ENCODE measurements at regions not wholly inside any gene's neighbourhood (a gene's known extent, or its start where the extent isn't known, plus 50 kb on each side); places are given as distances from the start of the nearest gene placed in this dataset.
"Not testable (repeated sequence)": the region's sequence is repeated elsewhere in the genome, so short reads cannot be mapped to it uniquely, and the experiment has no call there.

DNA sequence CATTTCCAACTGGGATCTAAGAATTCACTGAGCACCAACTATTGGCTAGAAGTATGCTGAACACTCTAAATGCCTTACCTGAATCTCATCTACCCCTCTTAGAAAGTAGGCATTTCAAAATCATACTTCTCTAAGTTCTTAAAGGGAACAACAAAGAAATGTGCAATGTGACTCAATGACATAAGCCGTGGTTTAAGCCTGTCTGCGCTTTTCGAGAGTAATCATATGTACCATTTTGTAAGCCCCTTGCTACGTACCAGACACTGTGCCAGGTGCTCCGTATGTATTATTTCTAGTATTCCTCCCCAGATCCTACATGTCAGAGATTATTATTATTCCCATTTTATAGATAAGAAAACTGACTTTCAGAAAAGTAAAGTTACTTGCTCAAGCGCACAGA lies 454.2 kb downstream of the SETD4 start:
- DNase-seq (ENCODE audit: low read depth in 2 of 2), result no peak

GRCh38 chr21:35603494-35603893 lies 456.8 kb downstream of the SETD4 start:
- DNase-seq (ENCODE audit: low read depth in 2 of 2), result no peak

DNA sequence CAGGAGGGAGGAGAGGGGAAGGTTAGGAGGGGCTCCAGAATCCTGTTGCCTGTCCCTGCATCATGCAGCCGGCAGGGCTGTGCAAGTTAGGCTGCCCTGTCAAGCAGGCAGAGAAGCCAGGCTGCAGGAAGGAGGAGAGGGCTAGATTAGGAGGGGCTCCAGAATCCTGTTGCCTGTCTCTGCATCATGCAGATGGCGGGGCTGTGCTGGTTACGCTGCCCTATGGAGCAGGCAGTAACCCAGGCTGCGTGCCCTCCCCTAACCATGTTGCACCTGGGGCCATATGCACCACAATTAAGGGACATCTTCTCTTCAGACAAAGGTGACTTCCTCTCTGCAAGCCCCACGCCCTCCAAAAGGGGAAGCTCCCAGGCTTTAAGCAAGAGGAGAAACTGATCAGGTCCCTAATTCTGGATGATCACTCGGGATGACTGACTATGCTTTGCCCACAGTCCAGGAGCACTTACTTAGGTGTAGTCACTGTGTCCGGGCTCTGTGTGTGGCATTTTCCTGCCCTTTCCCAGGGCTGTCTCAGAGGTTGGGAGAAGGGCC lies 457.4 kb downstream of the SETD4 start:
- DNase-seq (ENCODE audit: low read depth in 2 of 2), result no peak

DNA sequence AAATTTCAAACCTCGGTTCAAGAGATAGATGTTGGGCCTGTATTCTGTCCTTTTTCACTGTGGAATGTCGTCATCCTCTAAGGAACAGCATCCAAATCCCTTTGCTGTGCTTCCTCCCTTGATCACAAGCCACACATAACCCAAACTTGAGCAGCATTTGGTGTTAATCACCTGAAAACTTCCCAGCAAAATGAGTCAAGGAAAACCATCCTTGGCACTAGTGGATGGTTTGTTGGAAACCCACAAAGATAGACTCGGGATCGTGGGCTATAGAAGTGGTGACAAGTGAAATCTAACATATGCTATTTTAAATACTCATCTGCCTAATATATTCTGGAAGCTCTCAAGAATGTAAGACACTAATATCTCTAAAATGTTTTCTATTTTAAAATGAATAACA lies 459.1 kb downstream of the SETD4 start:
- DNase-seq (ENCODE audit: low read depth in 2 of 2), result no peak

DNA sequence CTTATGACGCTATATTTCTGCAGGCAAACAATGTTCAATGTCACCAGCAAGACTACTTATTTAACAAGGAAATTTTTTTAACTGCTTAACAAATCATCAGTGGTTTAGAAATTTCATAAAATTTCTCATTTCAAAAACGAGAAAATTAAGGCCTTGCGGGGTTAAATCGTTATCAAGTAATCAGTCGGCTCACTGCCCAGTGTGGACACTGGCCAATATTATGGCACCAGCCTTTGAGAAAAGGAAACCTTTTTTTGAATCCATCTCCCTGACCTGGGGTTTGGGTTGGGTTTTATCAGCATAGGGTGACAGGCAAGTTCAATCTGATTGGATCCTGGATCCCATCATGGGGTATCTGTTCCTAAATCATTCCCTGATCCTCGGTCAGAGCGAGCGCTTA lies 461.2 kb downstream of the SETD4 start:
- no peak for DNase-seq (ENCODE audit: low read depth in 2 of 2)

- DNase-seq (ENCODE audit: low read depth in 2 of 2), result no peak
Measured at GRCh38 chr21:35597750-35598339, 462.5 kb downstream of the SETD4 start.

GRCh38 chr21:35594905-35595304 lies 465.4 kb downstream of the SETD4 start:
- DNase-seq (ENCODE audit: low read depth in 2 of 2), result no peak

DNA sequence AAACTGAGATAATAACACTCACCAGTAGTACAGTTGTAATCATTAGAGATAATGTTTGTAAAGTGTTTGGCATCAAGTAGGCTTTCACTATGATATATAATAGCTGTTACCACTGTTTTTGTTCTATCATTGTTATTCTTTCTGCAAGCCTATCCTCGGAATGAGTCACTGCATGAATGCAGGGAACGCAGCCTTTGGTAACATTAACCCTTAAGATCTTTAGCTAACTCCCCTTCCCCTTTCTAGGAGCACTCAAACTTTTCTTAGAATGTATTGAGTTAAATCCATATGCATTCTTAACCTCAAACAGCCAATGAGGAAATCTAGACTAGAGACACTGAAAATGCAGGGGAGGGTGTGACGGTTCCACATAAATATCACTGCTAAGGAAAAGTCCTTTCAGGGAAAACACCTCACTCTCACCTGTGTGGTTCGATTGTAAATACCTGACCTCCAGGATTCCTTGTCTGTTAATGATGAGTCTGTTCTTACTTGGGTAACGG lies 467.3 kb downstream of the SETD4 start:
- no peak for DNase-seq (ENCODE audit: low read depth in 2 of 2)

GRCh38 chr21:35590284-35590683 lies 470.0 kb downstream of the SETD4 start:
- DNase-seq (ENCODE audit: low read depth in 2 of 2), result not testable (repeated sequence)

DNA sequence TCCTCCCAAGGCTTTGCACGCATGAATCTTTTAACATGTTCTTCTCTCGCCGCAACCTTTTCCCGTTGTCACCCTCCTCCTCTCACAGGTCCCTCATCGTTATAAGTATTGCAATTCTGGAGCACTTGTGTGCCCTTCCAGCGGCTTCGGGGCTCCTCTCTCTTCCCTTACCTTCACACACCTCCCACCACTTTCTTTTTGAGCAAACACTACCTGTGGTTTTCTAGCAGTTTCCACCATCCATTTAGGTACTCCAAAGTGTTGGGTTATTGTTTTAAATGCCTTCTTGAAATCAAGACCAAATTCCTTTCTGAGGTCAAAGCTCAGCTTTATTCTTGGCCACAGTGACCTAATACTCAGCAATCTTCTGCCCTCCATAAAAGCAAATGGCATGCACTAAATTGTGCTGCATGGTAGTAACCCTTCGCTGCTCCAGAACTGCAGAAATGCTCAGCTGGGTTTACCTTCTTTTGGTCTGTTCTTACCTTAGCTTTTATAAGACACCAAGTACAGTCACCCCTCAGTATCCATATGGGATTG lies 472.4 kb downstream of the SETD4 start:
- DNase-seq (ENCODE audit: low read depth in 2 of 2), result no peak

- no peak for DNase-seq (ENCODE audit: low read depth in 2 of 2)
Measured at GRCh38 chr21:35586305-35586704, 474.0 kb downstream of the SETD4 start.

DNA sequence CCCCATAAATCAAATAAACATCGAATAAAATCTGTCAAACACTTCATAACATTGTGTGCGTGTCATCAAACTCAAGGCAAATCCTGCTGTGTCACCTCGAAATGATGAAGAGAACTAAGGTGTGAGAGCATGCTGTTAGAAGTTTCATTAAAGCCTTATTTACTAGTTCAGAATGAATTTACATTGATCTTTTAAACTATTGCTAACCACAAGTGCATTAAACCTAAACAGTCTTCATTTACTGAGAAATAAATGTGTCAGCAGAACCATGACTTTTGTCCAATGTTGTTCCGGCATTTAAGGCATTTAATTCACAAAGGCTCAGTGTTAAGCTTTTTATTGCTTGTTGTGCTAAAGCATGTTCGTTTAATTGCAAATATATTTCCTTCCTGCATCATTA lies 474.4 kb downstream of the SETD4 start:
- DNase-seq (ENCODE audit: low read depth in 2 of 2), result no peak

DNA sequence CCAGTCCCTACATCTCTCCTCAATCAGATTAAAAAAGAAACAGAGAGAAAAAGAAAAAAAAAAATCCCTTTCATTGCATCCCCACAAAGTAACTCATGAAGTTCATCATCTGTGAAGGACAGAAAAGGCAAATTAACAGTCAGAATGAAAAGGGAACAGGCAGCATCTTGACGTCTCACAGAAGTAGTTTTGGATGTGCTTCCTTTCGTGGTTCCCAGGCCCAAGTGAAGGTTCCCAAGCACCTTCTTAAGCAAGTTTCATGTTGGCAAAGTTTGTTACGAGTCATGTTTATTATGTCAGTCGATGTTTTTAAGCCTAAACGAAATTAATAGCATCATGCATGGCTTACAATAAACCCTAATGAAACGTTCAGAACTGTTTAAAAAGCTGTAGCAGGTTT lies 475.2 kb downstream of the SETD4 start:
- no peak for DNase-seq (ENCODE audit: low read depth in 2 of 2)

DNA sequence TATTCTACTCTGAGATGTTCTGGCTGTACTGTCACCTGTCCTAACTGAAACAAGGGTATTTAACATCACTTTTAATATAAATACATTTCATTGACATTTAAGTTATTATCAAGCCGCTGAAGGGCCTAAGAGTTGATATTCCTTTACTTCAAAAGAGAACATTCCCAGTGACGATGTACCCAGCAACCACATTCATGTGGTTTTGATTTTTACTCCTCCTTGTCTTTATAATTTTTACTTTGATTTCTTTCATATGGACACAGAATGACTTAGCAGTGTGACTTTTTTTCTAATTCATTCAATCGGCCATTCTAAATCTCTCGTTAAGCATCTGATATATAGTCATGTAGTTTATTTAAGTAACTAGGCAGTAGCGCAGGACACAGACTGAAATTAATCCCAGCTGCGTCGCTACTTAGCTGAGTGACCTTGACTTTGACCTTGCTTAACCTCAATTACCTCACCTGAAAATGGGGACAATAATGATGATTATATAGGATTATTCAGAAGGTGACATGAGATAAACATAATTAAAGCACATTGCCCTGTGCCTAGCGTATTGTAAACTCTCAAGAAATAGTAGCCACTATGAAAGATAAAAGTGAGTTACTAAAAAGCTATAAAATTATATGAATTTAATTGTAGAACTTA lies 476.6 kb downstream of the SETD4 start:
- no peak for DNase-seq (ENCODE audit: low read depth in 2 of 2)

DNA sequence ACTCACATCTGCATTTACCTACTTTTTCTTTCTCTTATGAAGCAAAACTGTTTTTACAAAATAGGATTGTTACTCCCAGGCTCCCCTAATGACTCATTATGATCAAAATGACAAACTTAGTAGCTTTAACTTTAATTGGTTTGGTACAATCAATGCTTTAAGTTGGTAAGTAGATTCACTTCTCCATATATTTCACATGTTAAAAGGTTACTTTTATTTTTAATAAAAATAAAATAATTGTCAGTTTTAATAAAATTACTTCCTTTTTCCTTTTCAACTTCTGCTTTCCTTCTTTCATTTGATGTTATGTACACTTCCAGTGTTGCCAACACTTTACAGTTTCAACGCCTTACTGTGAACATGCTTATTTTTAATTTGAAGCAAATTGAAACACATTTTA lies 477.6 kb downstream of the SETD4 start:
- DNase-seq (ENCODE audit: low read depth in 2 of 2), result no peak

- DNase-seq (ENCODE audit: low read depth in 2 of 2), result no peak
Measured at GRCh38 chr21:35581640-35582039, 478.7 kb downstream of the SETD4 start.

DNA sequence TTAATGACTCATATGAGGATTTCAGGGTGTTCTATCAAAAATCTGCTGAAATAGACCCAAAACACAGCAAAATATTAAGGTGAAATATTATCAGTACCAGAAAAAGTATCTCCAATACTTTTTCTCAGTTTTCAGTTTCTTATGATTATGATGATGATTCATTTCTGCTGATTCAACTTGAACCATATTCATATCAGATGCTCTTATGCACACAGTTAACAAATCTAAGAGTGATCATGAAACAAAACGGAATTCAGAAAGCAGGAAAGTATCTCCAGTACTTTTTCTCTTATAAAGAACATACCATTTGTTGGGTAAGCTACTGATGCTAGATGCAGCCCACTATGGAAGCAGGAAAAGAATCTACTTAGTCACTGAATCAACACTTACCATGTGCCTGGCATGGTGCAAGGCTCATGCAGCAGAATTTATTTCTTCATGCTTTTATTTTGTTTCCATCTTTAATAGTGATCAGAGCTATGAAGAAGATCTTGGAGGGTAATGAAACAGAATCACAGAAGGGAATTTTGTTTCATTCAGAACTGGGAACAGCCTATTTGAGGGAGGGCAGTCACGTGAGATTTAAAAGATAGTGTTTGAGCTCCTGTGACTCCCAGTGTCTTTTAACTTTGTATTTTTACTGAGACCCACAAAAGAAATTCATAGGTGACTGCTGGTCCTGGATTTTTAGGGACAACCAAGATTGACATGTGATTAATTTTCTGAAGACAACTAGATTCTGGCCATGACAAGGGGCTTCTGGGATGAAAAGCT lies 480.6 kb downstream of the SETD4 start:
- no peak for DNase-seq (ENCODE audit: low read depth in 2 of 2)

- DNase-seq (ENCODE audit: low read depth in 2 of 2), result peak in 1 of 2 donors; percentile 1
Measured at GRCh38 chr21:35578831-35579471, 481.4 kb downstream of the SETD4 start.

- DNase-seq (ENCODE audit: low read depth in 2 of 2), result no peak
Measured at GRCh38 chr21:35578347-35578782, 482.0 kb downstream of the SETD4 start.

GRCh38 chr21:35575280-35575915 lies 484.9 kb downstream of the SETD4 start:
- no peak for DNase-seq (ENCODE audit: low read depth in 2 of 2)

All from activated CD4-positive, alpha-beta T cell treated with anti-CD3 and anti-CD28 coated beads for 24 hours (primary cell).